ENCODE measurements at regions not wholly inside any gene's neighbourhood (a gene's known extent, or its start where the extent isn't known, plus 50 kb on each side); places are given as distances from the start of the nearest gene placed in this dataset.

GRCh38 chrX:39168609-39169008, 367.4 kb downstream of the MID1IP1 start:
- no peak for TF ChIP-seq CTCF (IDR thresholded peaks at IDR 0.05)
- TF ChIP-seq POLR2A (IDR thresholded peaks at IDR 0.05), result no peak

Measured in thyroid gland (tissue), 4 donors.